HepG2 (cell line): ENCODE measurements at regions not wholly inside any gene's neighbourhood (a gene's known extent, or its start where the extent isn't known, plus 50 kb on each side); places are given as distances from the start of the nearest gene placed in this dataset.

Source experiments
- ATAC-seq: fragments of 200-7000 bp; cut with Tn5 transposase; 3 replicates; pipeline ENCODE4 v1.9.1; 2020; ENCODE audit warnings: mild to moderate bottlenecking, moderate library complexity
- BruUV-seq: library from RNA; stranded (reverse); fragments of 400-500 nt; replicated peaks from 2 replicates; lab custom pipeline; 2021; lab: Mats Ljungman, UMichigan
- CTCF ChIA-PET: fragments of 300-600 bp; formaldehyde crosslinking; extraction: SDS; loops from one replicate; lab custom pipeline; 2021; ENCODE audit warnings: low total read pairs, inconsistent platforms, low intra/inter-chr PET ratio; lab: Yijun Ruan, JAX
- POLR2A ChIA-PET: fragments of 350-600 bp; sonication (Branson Sonifier 250); formaldehyde crosslinking; loops from one replicate; lab custom pipeline; 2020; ENCODE audit warnings: antibody characterized with exemption, inconsistent platforms; lab: Yijun Ruan, JAX
- DNase-seq: peaks from one replicate; pipeline ENCODE4 v3.0.0-alpha.2; 2015; ENCODE audit warnings: low spot score
- FAIRE-seq: peaks from 3 replicates; lab custom pipeline; 2011; peaks lifted over from hg19 to GRCh38; lab: Jason Lieb, UNC
- H2AFZ ChIP-seq: one replicate; pipeline ENCODE4 v1.6.1; 2011; ENCODE audit warnings: low read length, inconsistent platforms
- H3K27ac ChIP-seq: fragments of 300-600 bp; 3 replicates; pipeline ENCODE4 v1.8.0; 2011; ENCODE audit warnings: mixed run types, mild to moderate bottlenecking, mixed read lengths, low read length, inconsistent platforms; ENCODE audit not compliant: insufficient read depth; ENCODE audit errors: extremely low read length
- H3K27me3 ChIP-seq, 2 experiments: fragments of 200-600 bp in 1 of 2; 2 replicates in 1 of 2; 3 replicates in 1 of 2; pipeline versions ENCODE4 v1.6.0 to v1.8.0; 2011; ENCODE audit warnings: low read length in 2 of 2, mild to moderate bottlenecking in 2 of 2, moderate library complexity in 2 of 2, inconsistent platforms in 1 of 2; ENCODE audit not compliant: insufficient read depth in 2 of 2, control insufficient read depth in 1 of 2
- H3K36me3 ChIP-seq, 2 experiments: fragments of 200-600 bp in 1 of 2; replicated peaks in 1 of 2; 2 replicates in 1 of 2; 3 replicates in 1 of 2; pipeline versions ENCODE4 v1.5.1 to v1.8.0; 2011; ENCODE audit warnings: low read length in 2 of 2, inconsistent platforms in 1 of 2; ENCODE audit not compliant: insufficient read depth in 2 of 2, control insufficient read depth in 1 of 2
- H3K4me1 ChIP-seq: 2 replicates; pipeline ENCODE4 v1.5.1; 2012; ENCODE audit warnings: low read length, inconsistent platforms; ENCODE audit not compliant: insufficient read depth
- H3K4me2 ChIP-seq: 2 replicates; pipeline ENCODE4 v1.6.0; 2011; ENCODE audit warnings: low read depth, low read length, inconsistent platforms
- H3K4me3 ChIP-seq, 3 experiments: fragments of 200-600 bp in 1 of 3; sonication (generic), shearing (Covaris generic) in 1 of 3; replicated peaks in 1 of 3; 2 replicates each; pipeline ENCODE4 v1.5.1; 2011 to 2016; ENCODE audit warnings: low read length in 3 of 3, inconsistent platforms in 2 of 3, low read depth in 2 of 3, mild to moderate bottlenecking in 2 of 3, control low read depth in 1 of 3, mixed read lengths in 1 of 3; ENCODE audit not compliant: insufficient read depth in 1 of 3
- H3K79me2 ChIP-seq: one replicate; pipeline ENCODE4 v1.6.1; 2011; ENCODE audit warnings: low read length, inconsistent platforms; ENCODE audit not compliant: insufficient read depth
- H3K9ac ChIP-seq: 2 replicates; pipeline ENCODE4 v1.6.0; 2011; ENCODE audit warnings: mild to moderate bottlenecking, low read depth, low read length, inconsistent platforms; ENCODE audit not compliant: insufficient read depth
- H3K9me3 ChIP-seq: 2 replicates; pipeline ENCODE4 v1.5.1; 2012; ENCODE audit warnings: mild to moderate bottlenecking, low read length
- H4K20me1 ChIP-seq: 2 replicates; pipeline ENCODE4 v1.6.0; 2011; ENCODE audit warnings: inconsistent platforms, mild to moderate bottlenecking, low read length, moderate library complexity; ENCODE audit not compliant: insufficient read depth
- BCL6 ChIP-seq: IDR thresholded peaks from 2 replicates; pipeline ENCODE4 v1.6.1; 2016; ENCODE audit warnings: missing genetic modification reagents, missing compliant biosample characterization
- MAX ChIP-seq: IDR thresholded peaks from 2 replicates; pipeline ENCODE4 v1.6.1; 2012; ENCODE audit warnings: inconsistent platforms
- PATZ1 ChIP-seq: sonication (generic); formaldehyde crosslinking; IDR thresholded peaks from 2 replicates; pipeline ENCODE4 v1.4.0; 2020; ENCODE audit warnings: missing genetic modification reagents
- PHB2 ChIP-seq: fragments of 450-650 bp; IDR thresholded peaks from 2 replicates; pipeline ENCODE4 v1.6.1; 2018; ENCODE audit not compliant: partially characterized antibody
- PLSCR1 ChIP-seq: sonication (generic); formaldehyde crosslinking; IDR thresholded peaks from 2 replicates; pipeline ENCODE4 v1.5.0; 2020; ENCODE audit warnings: missing genetic modification reagents, mild to moderate bottlenecking, borderline replicate concordance
- TAF1 ChIP-seq: sonication (generic); formaldehyde crosslinking; IDR thresholded peaks from 2 replicates; pipeline ENCODE4 v1.4.0; 2020; ENCODE audit warnings: missing genetic modification reagents
- ZC3H13 ChIP-seq: sonication (generic); formaldehyde crosslinking; IDR thresholded peaks from 2 replicates; pipeline ENCODE4 v1.8.1; 2023; ENCODE audit warnings: mild to moderate bottlenecking, missing genetic modification reagents, moderate library complexity
- ZNF503 ChIP-seq: sonication (generic); formaldehyde crosslinking; IDR thresholded peaks from 2 replicates; pipeline ENCODE4 v1.4.0; 2020; ENCODE audit warnings: missing genetic modification reagents
- ZNF549 ChIP-seq: sonication (generic); formaldehyde crosslinking; IDR thresholded peaks from 2 replicates; pipeline ENCODE4 v1.5.0; 2020; ENCODE audit warnings: missing genetic modification reagents
- ZXDC ChIP-seq: sonication (generic); formaldehyde crosslinking; IDR thresholded peaks from 2 replicates; pipeline ENCODE4 v1.5.0; 2020; ENCODE audit warnings: mild to moderate bottlenecking, missing genetic modification reagents
- WGBS: methylation state at CpG from one replicate; pipeline ENCODE4 v1.1.6; 2017; ENCODE audit warnings: low lambda C conversion rate; 5-methylcytosine and 5-hydroxymethylcytosine counted together
- in situ Hi-C: cut with HindIII; loops from 2 replicates; pipeline ENCODE4 v1.10.0; 2017; ENCODE audit warnings: low pct_unique_long_range_greater_than_20kb; ENCODE audit not compliant: extremely low pct_ligation_motif_present
- intact Hi-C: fragments of 100-400 bp; cut with micrococcal nuclease; formaldehyde crosslinking; loops from one replicate; pipeline ENCODE4 v1.10.0; 2022; ENCODE audit not compliant: unreplicated experiment

GRCh38 chr4:137345597-137345996 lies 186.7 kb downstream of the PCDH18 start:
- Histone ChIP-seq H3K27me3 (no peaks in the 10 kb centered on the region; a peak in 1 of 5 replicates), H4K20me1 (no peaks in the 10 kb centered on the region), H3K79me2 (no peaks in the 10 kb centered on the region), H3K4me2 (no peak overlapping the region), H3K4me3 (no peak overlapping the region), H3K9ac (no peak overlapping the region), H3K9me3 (no peaks in the 10 kb centered on the region), H3K36me3 (no peaks in the 10 kb centered on the region), H3K27ac (no peak overlapping the region), H3K4me1 (no peaks in the 10 kb centered on the region), H2AFZ (no peak overlapping the region)
- intact Hi-C loops, result no loop called here
- TF ChIP-seq PHB2 (no peak), PLSCR1 (no peak), TAF1 (CRISPR knock-in tag) (no peak), ZNF549 (no peak), BCL6 (CRISPR knock-in tag) (no peak), ZC3H13 (CRISPR knock-in tag) (no peak)
- no TSS peak for BruUV-seq
- in situ Hi-C loops, result no loop called here
- FAIRE-seq (no peak), ATAC-seq (no peak), DNase-seq (no peak)
- ChIA-PET POLR2A (no interaction called here), CTCF (no interaction called here)
- WGBS, result 60% methylated on average over 1 of the region's 1 CpG

- CTCF ChIA-PET, result no interaction called here
- no peaks in the 10 kb centered on the region for H3K4me1 ChIP-seq
- in situ Hi-C loops, result no loop called here
- no TSS peak for BruUV-seq
- no peak overlapping the region for H3K4me3 ChIP-seq
- no peak for ATAC-seq
- H3K9me3 ChIP-seq, result no peaks in the 10 kb centered on the region
- 42% methylated on average over 8 of the region's 8 CpGs for WGBS
- no peak for FAIRE-seq
- H4K20me1 ChIP-seq, result no peaks in the 10 kb centered on the region
- no peak overlapping the region for H3K4me2 ChIP-seq
- POLR2A ChIA-PET, result no interaction called here
- H3K27ac ChIP-seq, result no peak overlapping the region
- no peak overlapping the region for H3K9ac ChIP-seq
- intact Hi-C loops, result no loop called here
- TF ChIP-seq ZXDC (CRISPR knock-in tag), result no peak
- TF ChIP-seq TAF1 (CRISPR knock-in tag), result no peak
- no peak for TF ChIP-seq ZNF503 (CRISPR knock-in tag)
- TF ChIP-seq PATZ1 (CRISPR knock-in tag), result no peak
- no peak for TF ChIP-seq MAX
- no peaks in the 10 kb centered on the region for H3K79me2 ChIP-seq
- H3K27me3 ChIP-seq, result no peaks in the 10 kb centered on the region; a peak in 1 of 5 replicates
- no peaks in the 10 kb centered on the region for H3K36me3 ChIP-seq
- no peak overlapping the region for H2AFZ ChIP-seq
- no peak for DNase-seq
These were observed 189.1 kb downstream of the PCDH18 start for GRCh38 chr4:137343221-137343620.
